Liver (tissue), 8 donors: ENCODE measurements at regions not wholly inside any gene's neighbourhood (a gene's known extent, or its start where the extent isn't known, plus 50 kb on each side); places are given as distances from the start of the nearest gene placed in this dataset.

Experiments
- DNase-seq: peaks from one replicate; pipeline ENCODE4 v3.0.0-alpha.2; 2017; ENCODE audit warnings: low spot score
- H3K27ac ChIP-seq, 2 donors: one replicate each; pipeline ENCODE4 v1.7.0; 2013; ENCODE audit warnings: inconsistent platforms in 2 of 2, low read length in 2 of 2, control low read depth in 1 of 2, low read depth in 1 of 2, mild to moderate bottlenecking in 1 of 2
- H3K27me3 ChIP-seq, 4 donors: one replicate each; pipeline versions ENCODE4 v1.6.1 to v1.7.0; 2013; ENCODE audit warnings: low read length in 3 of 4, inconsistent platforms in 1 of 4, mild to moderate bottlenecking in 1 of 4, moderate library complexity in 1 of 4; ENCODE audit not compliant: control insufficient read depth in 4 of 4, insufficient read depth in 4 of 4
- H3K36me3 ChIP-seq, 4 donors: one replicate each; pipeline versions ENCODE4 v1.6.1 to v1.7.0; 2013; ENCODE audit warnings: low read length in 3 of 4, mild to moderate bottlenecking in 3 of 4, low read depth in 1 of 4, moderate library complexity in 1 of 4; ENCODE audit not compliant: control insufficient read depth in 4 of 4, insufficient read depth in 3 of 4
- H3K4me1 ChIP-seq, 4 donors: one replicate each; pipeline versions ENCODE4 v1.6.1 to v1.7.0; 2013; ENCODE audit warnings: low read length in 3 of 4, mild to moderate bottlenecking in 3 of 4, moderate library complexity in 1 of 4; ENCODE audit not compliant: control insufficient read depth in 4 of 4, insufficient read depth in 4 of 4
- H3K4me3 ChIP-seq, 3 donors: one replicate each; pipeline versions ENCODE4 v1.6.1 to v1.7.0; 2013; ENCODE audit warnings: low read length in 3 of 3, control low read depth in 1 of 3, low read depth in 1 of 3, mild to moderate bottlenecking in 1 of 3
- H3K9ac ChIP-seq, 2 donors: one replicate each; pipeline ENCODE4 v1.7.0; 2013; ENCODE audit warnings: low read length in 2 of 2, mild to moderate bottlenecking in 2 of 2, moderate library complexity in 2 of 2, control low read depth in 1 of 2, low read depth in 1 of 2
- H3K9me3 ChIP-seq, 4 donors: one replicate each; pipeline versions ENCODE4 v1.6.1 to v1.7.0; 2013; ENCODE audit warnings: low read length in 3 of 4; ENCODE audit not compliant: control insufficient read depth in 4 of 4
- FOXA1 ChIP-seq: IDR thresholded peaks from 2 replicates; pipeline ENCODE4 v1.6.1; 2016; ENCODE audit warnings: antibody characterized with exemption
- FOXA2 ChIP-seq: IDR thresholded peaks from 2 replicates; pipeline ENCODE4 v1.6.1; 2016; ENCODE audit warnings: antibody characterized with exemption
- GABPA ChIP-seq, 2 donors: IDR thresholded peaks in 1 of 2; conservative IDR thresholded peaks in 1 of 2; 2 replicates each; pipeline ENCODE4 v1.6.1; 2016; ENCODE audit warnings: antibody characterized with exemption in 2 of 2, mild to moderate bottlenecking in 1 of 2, moderate library complexity in 1 of 2
- HNF4A ChIP-seq, 2 donors: conservative IDR thresholded peaks; 2 replicates each; pipeline ENCODE4 v1.6.1; 2016; ENCODE audit warnings: antibody characterized with exemption in 2 of 2, mild to moderate bottlenecking in 2 of 2
- JUND ChIP-seq, 2 donors: IDR thresholded peaks; 2 replicates each; pipeline ENCODE4 v1.6.1; 2016; ENCODE audit warnings: antibody characterized with exemption in 2 of 2
- RAD21 ChIP-seq, 2 donors: IDR thresholded peaks; 2 replicates each; pipeline ENCODE4 v1.6.1; 2016; ENCODE audit warnings: antibody characterized with exemption in 2 of 2, mild to moderate bottlenecking in 2 of 2
- RXRA ChIP-seq, 2 donors: IDR thresholded peaks; 2 replicates each; pipeline ENCODE4 v1.6.1; 2017 to 2018; ENCODE audit warnings: antibody characterized with exemption in 2 of 2, mild to moderate bottlenecking in 1 of 2
- SP1 ChIP-seq: IDR thresholded peaks from 2 replicates; pipeline ENCODE4 v1.6.1; 2018; ENCODE audit warnings: antibody characterized with exemption, mild to moderate bottlenecking
- TAF1 ChIP-seq: conservative IDR thresholded peaks from 2 replicates; pipeline ENCODE4 v1.6.1; 2016; ENCODE audit warnings: antibody characterized with exemption, mild to moderate bottlenecking
- YY1 ChIP-seq: IDR thresholded peaks from 2 replicates; pipeline ENCODE4 v1.6.1; 2016; ENCODE audit warnings: antibody characterized with exemption, mild to moderate bottlenecking
- WGBS: extraction: QIAGEN DNeasy Blood & Tissue Kit; methylation state at CpG from one replicate; pipeline ENCODE4 v1.1.7; 2013; 5-methylcytosine and 5-hydroxymethylcytosine counted together
- TF ChIP-seq, protein P1 (sequence below): fragments of 150-350 bp; IDR thresholded peaks from 2 replicates; pipeline ENCODE4 v1.5.1; 2017; ENCODE audit warnings: improper control_type of control experiment, low read depth, low read length; ENCODE audit not compliant: missing input control
- TF ChIP-seq, protein P2 (sequence below): IDR thresholded peaks from 2 replicates; pipeline ENCODE4 v1.6.1; 2016; ENCODE audit warnings: antibody characterized with exemption
- TF ChIP-seq, protein P3 (sequence below): IDR thresholded peaks from 2 replicates; pipeline ENCODE4 v1.6.1; 2016; ENCODE audit warnings: antibody characterized with exemption
- TF ChIP-seq, protein P4 (sequence below): IDR thresholded peaks from 2 replicates; pipeline ENCODE4 v1.6.1; 2016; ENCODE audit warnings: antibody characterized with exemption, mild to moderate bottlenecking
- TF ChIP-seq, protein P5 (sequence below): IDR thresholded peaks from 2 replicates; pipeline ENCODE4 v1.6.1; 2016; ENCODE audit warnings: antibody characterized with exemption
- donor health status: healthy.
- donor health status: healthy.
- donor health status: healthy.
- donor health status: healthy.
- donor health status: healthy.

DNA sequence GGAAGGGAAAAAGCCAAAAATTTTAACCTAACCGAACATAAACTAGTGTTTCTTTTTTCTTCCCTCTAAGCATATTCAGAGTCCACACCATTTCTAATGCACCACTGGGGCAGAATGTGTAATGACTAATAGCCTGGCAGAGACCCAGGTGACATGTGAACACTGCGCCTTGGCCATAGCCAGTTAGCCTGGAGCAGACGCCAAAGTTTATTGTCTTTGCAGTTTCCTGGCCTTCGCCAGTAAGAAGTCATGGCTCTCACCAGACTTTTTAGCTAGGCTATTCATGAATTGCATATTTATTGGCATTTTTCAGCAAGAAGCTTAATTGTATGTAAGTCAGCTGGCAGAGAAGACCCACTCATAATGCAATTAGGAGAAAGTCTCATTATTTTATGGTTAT is 182.8 kb upstream of the SLC27A6 start:
- TF ChIP-seq YY1 (no peak), TAF1 (no peak), JUND (IDR thresholded peaks at IDR 0.05) (no peak), RXRA (IDR thresholded peaks at IDR 0.05) (no peak), FOXA1 (no peak), FOXA2 (no peak)
- TF ChIP-seq, protein P1, sequence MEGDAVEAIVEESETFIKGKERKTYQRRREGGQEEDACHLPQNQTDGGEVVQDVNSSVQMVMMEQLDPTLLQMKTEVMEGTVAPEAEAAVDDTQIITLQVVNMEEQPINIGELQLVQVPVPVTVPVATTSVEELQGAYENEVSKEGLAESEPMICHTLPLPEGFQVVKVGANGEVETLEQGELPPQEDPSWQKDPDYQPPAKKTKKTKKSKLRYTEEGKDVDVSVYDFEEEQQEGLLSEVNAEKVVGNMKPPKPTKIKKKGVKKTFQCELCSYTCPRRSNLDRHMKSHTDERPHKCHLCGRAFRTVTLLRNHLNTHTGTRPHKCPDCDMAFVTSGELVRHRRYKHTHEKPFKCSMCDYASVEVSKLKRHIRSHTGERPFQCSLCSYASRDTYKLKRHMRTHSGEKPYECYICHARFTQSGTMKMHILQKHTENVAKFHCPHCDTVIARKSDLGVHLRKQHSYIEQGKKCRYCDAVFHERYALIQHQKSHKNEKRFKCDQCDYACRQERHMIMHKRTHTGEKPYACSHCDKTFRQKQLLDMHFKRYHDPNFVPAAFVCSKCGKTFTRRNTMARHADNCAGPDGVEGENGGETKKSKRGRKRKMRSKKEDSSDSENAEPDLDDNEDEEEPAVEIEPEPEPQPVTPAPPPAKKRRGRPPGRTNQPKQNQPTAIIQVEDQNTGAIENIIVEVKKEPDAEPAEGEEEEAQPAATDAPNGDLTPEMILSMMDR: no peak
- Histone ChIP-seq H3K27me3 (peaks cover 0 to 6% (median 2%) of the 10 kb centered on the region in 4 donors), H3K27ac (no peak overlapping the region), H3K4me3 (no peak overlapping the region), H3K4me1 (no peaks in the 10 kb centered on the region), H3K9ac (no peak overlapping the region), H3K36me3 (no peaks in the 10 kb centered on the region), H3K9me3 (no peaks in the 10 kb centered on the region)
- DNase-seq: no peak
- WGBS: 73% methylated on average over 4 of the region's 4 CpGs

DNA sequence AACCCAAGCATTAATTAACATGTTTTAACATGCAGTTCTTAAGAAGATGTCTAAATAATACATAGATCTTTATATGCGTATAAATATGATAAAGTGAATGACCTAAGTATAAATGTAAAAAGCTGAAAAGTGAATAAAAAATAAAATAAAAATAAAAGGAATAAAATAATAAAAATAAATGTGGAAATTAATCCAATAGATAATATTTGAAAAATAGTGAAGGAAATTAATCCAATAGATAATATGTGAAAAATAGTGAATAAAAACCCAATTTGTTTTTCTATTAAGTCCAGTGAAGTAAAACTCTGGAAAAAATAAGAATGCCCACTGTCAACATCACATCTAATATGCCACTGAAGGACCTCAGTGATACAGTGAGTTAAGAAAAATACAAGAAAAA is 180.6 kb upstream of the SLC27A6 start:
- Histone ChIP-seq H3K36me3 (no peaks in the 10 kb centered on the region), H3K27me3 (peaks cover 0 to 3% (median 0%) of the 10 kb centered on the region in 4 donors), H3K27ac (no peak overlapping the region), H3K9ac (no peak overlapping the region), H3K4me1 (no peaks in the 10 kb centered on the region), H3K4me3 (no peak overlapping the region), H3K9me3 (no peaks in the 10 kb centered on the region)
- WGBS: 93% methylated on average over 1 of the region's 1 CpG
- DNase-seq: no peak
- TF ChIP-seq FOXA1 (no peak), RAD21 (IDR thresholded peaks at IDR 0.05) (no peak), TAF1 (no peak), JUND (IDR thresholded peaks at IDR 0.05) (no peak), HNF4A (conservative IDR thresholded peaks at IDR 0.05) (no peak), GABPA (IDR thresholded peaks at IDR 0.05 in 1 of 2, conservative IDR thresholded peaks at IDR 0.05 in 1 of 2) (no peak), SP1 (no peak)
- TF ChIP-seq, protein P2, sequence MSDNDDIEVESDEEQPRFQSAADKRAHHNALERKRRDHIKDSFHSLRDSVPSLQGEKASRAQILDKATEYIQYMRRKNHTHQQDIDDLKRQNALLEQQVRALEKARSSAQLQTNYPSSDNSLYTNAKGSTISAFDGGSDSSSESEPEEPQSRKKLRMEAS: no peak
- TF ChIP-seq, protein P3, sequence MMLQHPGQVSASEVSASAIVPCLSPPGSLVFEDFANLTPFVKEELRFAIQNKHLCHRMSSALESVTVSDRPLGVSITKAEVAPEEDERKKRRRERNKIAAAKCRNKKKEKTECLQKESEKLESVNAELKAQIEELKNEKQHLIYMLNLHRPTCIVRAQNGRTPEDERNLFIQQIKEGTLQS: no peak
- TF ChIP-seq, protein P4, sequence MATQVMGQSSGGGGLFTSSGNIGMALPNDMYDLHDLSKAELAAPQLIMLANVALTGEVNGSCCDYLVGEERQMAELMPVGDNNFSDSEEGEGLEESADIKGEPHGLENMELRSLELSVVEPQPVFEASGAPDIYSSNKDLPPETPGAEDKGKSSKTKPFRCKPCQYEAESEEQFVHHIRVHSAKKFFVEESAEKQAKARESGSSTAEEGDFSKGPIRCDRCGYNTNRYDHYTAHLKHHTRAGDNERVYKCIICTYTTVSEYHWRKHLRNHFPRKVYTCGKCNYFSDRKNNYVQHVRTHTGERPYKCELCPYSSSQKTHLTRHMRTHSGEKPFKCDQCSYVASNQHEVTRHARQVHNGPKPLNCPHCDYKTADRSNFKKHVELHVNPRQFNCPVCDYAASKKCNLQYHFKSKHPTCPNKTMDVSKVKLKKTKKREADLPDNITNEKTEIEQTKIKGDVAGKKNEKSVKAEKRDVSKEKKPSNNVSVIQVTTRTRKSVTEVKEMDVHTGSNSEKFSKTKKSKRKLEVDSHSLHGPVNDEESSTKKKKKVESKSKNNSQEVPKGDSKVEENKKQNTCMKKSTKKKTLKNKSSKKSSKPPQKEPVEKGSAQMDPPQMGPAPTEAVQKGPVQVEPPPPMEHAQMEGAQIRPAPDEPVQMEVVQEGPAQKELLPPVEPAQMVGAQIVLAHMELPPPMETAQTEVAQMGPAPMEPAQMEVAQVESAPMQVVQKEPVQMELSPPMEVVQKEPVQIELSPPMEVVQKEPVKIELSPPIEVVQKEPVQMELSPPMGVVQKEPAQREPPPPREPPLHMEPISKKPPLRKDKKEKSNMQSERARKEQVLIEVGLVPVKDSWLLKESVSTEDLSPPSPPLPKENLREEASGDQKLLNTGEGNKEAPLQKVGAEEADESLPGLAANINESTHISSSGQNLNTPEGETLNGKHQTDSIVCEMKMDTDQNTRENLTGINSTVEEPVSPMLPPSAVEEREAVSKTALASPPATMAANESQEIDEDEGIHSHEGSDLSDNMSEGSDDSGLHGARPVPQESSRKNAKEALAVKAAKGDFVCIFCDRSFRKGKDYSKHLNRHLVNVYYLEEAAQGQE: no peak
- TF ChIP-seq, protein P5, sequence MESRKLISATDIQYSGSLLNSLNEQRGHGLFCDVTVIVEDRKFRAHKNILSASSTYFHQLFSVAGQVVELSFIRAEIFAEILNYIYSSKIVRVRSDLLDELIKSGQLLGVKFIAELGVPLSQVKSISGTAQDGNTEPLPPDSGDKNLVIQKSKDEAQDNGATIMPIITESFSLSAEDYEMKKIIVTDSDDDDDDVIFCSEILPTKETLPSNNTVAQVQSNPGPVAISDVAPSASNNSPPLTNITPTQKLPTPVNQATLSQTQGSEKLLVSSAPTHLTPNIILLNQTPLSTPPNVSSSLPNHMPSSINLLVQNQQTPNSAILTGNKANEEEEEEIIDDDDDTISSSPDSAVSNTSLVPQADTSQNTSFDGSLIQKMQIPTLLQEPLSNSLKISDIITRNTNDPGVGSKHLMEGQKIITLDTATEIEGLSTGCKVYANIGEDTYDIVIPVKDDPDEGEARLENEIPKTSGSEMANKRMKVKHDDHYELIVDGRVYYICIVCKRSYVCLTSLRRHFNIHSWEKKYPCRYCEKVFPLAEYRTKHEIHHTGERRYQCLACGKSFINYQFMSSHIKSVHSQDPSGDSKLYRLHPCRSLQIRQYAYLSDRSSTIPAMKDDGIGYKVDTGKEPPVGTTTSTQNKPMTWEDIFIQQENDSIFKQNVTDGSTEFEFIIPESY: no peak
